AG09309 (cell line): ENCODE measurements at regions not wholly inside any gene's neighbourhood (a gene's known extent, or its start where the extent isn't known, plus 50 kb on each side); places are given as distances from the start of the nearest gene placed in this dataset.

Source experiments
- DNase-seq: peaks from one replicate; pipeline ENCODE4 v3.0.0-alpha.2; 2010; ENCODE audit warnings: low read depth
- H3K4me3 ChIP-seq: 2 replicates; pipeline ENCODE4 v1.5.1; 2011; ENCODE audit warnings: mild to moderate bottlenecking, low read depth, low read length, moderate library complexity; ENCODE audit not compliant: control insufficient read depth
- CTCF ChIP-seq: IDR thresholded peaks from 2 replicates; pipeline ENCODE4 v1.5.1; 2011; ENCODE audit warnings: mild to moderate bottlenecking, low read depth, low read length, inconsistent platforms; ENCODE audit not compliant: insufficient read depth, control insufficient read depth; ENCODE audit errors: missing control alignments

- no peak overlapping the region for H3K4me3 ChIP-seq
- TF ChIP-seq CTCF: no peak
- DNase-seq: no peak
Measured at GRCh38 chr5:167916261-167916691, 375.2 kb upstream of the WWC1 start.

GRCh38 chr5:167916706-167917105, 374.7 kb upstream of the WWC1 start:
- no peak for DNase-seq
- TF ChIP-seq CTCF: no peak
- H3K4me3 ChIP-seq: no peak overlapping the region

- DNase-seq: no peak
- TF ChIP-seq CTCF: no peak
- no peak overlapping the region for H3K4me3 ChIP-seq
Measured at GRCh38 chr5:167918184-167918812, 373.1 kb upstream of the WWC1 start.

- DNase-seq: no peak
- no peak overlapping the region for H3K4me3 ChIP-seq
- TF ChIP-seq CTCF: no peak
Measured at GRCh38 chr5:167918813-167919483, 372.5 kb upstream of the WWC1 start.

- TF ChIP-seq CTCF: no peak
- no peak for DNase-seq
- H3K4me3 ChIP-seq: no peak overlapping the region
Measured at GRCh38 chr5:167920589-167920988, 370.9 kb upstream of the WWC1 start.

- DNase-seq: no peak
- no peak overlapping the region for H3K4me3 ChIP-seq
- no peak for TF ChIP-seq CTCF
Measured at GRCh38 chr5:167921796-167922195, 369.6 kb upstream of the WWC1 start.
